Activated CD8-positive, alpha-beta memory T cell treated with anti-CD3 and anti-CD28 coated beads, Interleukin-2, amount 10 ng/mL, durations not matched to agents 7 days and 5 days (primary cell): ENCODE measurements at regions not wholly inside any gene's neighbourhood (a gene's known extent, or its start where the extent isn't known, plus 50 kb on each side); places are given as distances from the start of the nearest gene placed in this dataset.
A peak's percentile ranks its signal among the peaks of the same experiment; 100 is the strongest.
"Not testable (repeated sequence)": the region's sequence is repeated elsewhere in the genome, so short reads cannot be mapped to it uniquely, and the experiment has no call there.

ENCODE experiments used
- ATAC-seq: fragments of 150-1000 bp; cut with Tn5 transposase; one replicate; pipeline ENCODE4 v1.10.0; 2021; ENCODE audit warnings: moderate library complexity
- CTCF ChIA-PET: fragments of 350-600 bp; sonication (Branson Sonifier 250); formaldehyde crosslinking; loops from one replicate; lab custom pipeline; 2021; ENCODE audit warnings: antibody characterized with exemption; lab: Charles Lee
- DNase-seq: peaks from one replicate; pipeline ENCODE4 v3.0.0-alpha.2; 2020
- H3K27ac Mint-ChIP-seq: one replicate; pipeline ENCODE4 v1.8.0; 2021; ENCODE audit warnings: mild to moderate bottlenecking, mixed read lengths
- H3K27me3 Mint-ChIP-seq: one replicate; pipeline ENCODE4 v1.8.0; 2021; ENCODE audit warnings: mixed read lengths
- H3K36me3 Mint-ChIP-seq: one replicate; pipeline ENCODE4 v1.8.0; 2021; ENCODE audit warnings: mild to moderate bottlenecking, mixed read lengths
- H3K4me1 Mint-ChIP-seq: one replicate; pipeline ENCODE4 v1.8.0; 2021; ENCODE audit warnings: mixed read lengths
- H3K4me3 Mint-ChIP-seq: one replicate; pipeline ENCODE4 v1.8.0; 2021; ENCODE audit warnings: mild to moderate bottlenecking, moderate library complexity, mixed read lengths
- H3K9me3 Mint-ChIP-seq: one replicate; pipeline ENCODE4 v1.8.0; 2022; ENCODE audit warnings: low read depth, mixed read lengths

DNA sequence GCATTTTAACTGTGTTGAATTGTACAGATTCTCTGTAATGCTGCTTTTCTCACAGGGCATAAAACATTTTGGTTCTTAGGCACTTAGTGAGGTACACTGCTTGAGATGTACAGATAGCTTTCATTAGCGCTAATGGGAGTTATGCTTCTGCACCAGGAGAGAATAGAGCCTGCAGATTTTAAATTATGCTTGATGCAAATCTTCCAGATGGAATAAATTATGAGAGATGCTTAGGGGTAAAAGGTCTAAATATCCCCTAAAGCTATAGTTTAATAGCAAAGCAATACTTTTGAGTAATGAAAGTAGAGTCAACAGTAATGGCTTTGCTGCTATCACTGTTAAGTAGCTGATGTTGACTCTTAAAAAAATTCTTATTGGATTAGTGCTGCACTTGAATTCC is 248.9 kb downstream of the S1PR1 start:
- Mint-ChIP-seq H3K36me3 (no peaks in the 10 kb centered on the region), H3K4me3 (no peak overlapping the region), H3K27ac (no peak overlapping the region), H3K27me3 (peaks cover 4% of the 10 kb centered on the region), H3K9me3 (no peaks in the 10 kb centered on the region), H3K4me1 (no peaks in the 10 kb centered on the region)
- no peak for DNase-seq
- ATAC-seq, result no peak
- CTCF ChIA-PET, result interaction anchor here (1.6 kb wide), 1 partner anchor 20 kb away, joined by 4 read pairs; no protein-coding TSS in a partner anchor

DNA sequence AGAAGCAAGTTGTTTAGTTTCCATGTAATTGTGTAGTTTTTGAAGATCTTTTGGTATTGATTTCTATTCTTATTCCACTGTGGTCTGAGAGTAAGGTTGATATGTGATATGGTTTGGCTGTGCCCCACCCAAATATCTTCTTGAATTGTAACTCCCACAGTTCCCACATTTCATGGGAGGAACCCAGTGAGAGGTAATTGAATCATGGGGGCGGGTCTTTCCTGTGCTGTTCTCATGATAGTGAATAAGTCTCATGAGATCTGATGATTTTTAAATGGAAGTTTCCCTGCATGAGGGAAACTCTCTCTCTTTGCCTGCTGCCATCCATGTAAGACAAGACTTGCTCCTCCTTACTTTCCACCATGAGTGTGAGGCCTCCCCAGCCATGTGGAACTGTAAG is 255.3 kb downstream of the S1PR1 start:
- H3K36me3 Mint-ChIP-seq, CTCF ChIA-PET, DNase-seq, H3K27ac Mint-ChIP-seq, ATAC-seq, H3K4me3 Mint-ChIP-seq, H3K4me1 Mint-ChIP-seq, H3K27me3 Mint-ChIP-seq, H3K9me3 Mint-ChIP-seq: not testable (repeated sequence)

DNA sequence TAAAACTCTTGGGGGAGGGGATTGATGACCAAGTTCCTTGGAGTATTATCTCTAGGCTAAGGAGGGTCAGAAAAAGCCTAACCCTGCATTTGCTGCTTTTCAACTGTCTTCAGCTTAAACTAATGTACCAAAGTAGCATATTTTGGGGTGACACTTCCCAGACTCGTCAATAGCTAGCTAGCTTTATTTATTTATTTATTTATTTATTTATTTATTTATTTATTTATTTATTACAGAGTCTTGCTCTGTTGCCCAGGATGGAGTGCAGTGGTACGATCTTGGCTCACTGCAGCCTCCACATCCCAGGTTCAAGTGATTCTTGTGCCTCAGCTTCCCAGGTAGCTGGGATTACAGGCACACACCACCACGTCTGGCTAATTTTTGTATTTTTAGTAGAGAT is 257.1 kb downstream of the S1PR1 start:
- H3K4me1 Mint-ChIP-seq, H3K36me3 Mint-ChIP-seq, H3K27ac Mint-ChIP-seq, DNase-seq, H3K9me3 Mint-ChIP-seq, H3K4me3 Mint-ChIP-seq, ATAC-seq, H3K27me3 Mint-ChIP-seq: not testable (repeated sequence)
- CTCF ChIA-PET, result interaction anchor here (1.1 kb wide), 1 partner anchor 185 kb away, joined by 3 read pairs; no protein-coding TSS in a partner anchor

DNA sequence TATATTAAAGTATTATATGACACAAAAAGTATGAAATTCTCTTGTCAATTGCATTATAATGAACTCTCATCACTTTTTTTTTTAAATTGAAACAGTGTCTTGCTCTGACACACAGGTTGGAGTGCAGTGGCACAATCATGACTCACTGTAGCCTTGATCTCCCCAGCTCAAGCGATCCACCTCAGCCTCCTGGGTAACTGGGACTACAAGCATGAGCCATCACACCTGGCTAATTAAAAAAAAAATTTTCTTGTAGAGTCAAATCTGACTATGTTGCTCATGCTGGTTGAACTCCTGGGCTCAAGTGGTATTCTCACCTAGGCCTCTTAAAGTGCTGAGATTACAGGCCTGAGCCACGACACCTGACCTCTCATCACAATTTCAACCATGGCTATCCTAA is 259.3 kb downstream of the S1PR1 start:
- no peak for DNase-seq

DNA sequence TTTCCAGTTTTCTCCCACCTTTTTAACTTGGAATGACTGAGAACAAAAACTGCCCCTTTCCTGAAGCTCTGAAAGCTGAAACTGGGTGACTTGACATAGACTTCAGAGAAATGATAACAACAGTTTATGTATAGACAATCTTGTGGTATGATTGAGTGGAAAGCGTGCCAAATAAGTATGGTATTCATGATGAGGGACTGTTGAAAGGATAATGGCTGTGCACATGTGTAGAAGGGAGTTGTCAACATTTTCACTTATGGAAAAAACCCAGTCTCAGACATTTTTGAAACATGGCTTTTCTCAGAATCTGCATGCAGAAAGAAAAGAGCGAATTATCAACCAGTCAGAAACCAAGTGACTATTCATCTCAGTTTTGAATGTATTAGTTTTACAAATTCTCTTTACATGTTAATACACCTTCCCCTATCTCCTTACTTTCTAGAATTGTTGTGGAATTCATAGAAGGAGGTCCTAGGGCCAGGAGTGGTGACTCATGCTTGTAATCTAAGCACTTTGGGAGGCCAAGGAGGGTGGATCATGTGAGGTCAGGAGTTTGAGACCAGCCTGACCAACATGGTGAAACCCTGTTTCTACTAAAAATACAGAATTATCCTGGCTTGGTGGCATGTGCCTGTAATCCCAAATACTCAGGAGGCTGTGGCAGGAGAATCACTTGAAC is 261.2 kb downstream of the S1PR1 start:
- H3K4me1 Mint-ChIP-seq, result no peaks in the 10 kb centered on the region
- ATAC-seq (no peak), DNase-seq (no peak)
- H3K36me3 Mint-ChIP-seq, result no peaks in the 10 kb centered on the region
- CTCF ChIA-PET, result no interaction called here
- H3K4me3 Mint-ChIP-seq, result no peak overlapping the region
- no peak overlapping the region for H3K27ac Mint-ChIP-seq
- H3K27me3 Mint-ChIP-seq, result peaks cover 4% of the 10 kb centered on the region
- H3K9me3 Mint-ChIP-seq, result no peaks in the 10 kb centered on the region

More for the DNA sequence above, 259.3 kb downstream of the S1PR1 start:
- Mint-ChIP-seq H3K4me3 (no peak overlapping the region), H3K27ac (no peak overlapping the region), H3K4me1 (no peaks in the 10 kb centered on the region), H3K36me3 (no peaks in the 10 kb centered on the region), H3K9me3 (no peaks in the 10 kb centered on the region), H3K27me3 (peaks cover 9% of the 10 kb centered on the region)
- CTCF ChIA-PET, result no interaction called here
- ATAC-seq, result no peak

DNA sequence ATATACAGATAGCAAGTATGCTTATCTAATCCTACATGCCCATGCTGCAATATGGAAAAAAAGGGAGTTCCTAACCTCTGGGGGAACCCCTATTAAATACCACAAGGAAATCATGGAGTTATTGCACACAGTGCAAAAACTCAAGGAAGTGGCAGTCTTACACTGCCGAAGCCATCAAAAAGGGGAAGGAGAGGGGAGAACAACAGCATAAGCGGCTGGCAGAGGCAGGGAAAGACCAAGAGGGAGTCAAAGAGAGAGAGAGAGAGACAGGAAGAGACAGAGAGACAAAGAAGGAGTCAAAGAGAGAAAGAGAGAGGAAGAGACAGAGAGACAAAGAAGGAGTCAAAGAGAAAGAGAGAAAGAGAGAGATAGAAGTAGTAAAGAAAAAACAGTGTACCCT is 267.3 kb downstream of the S1PR1 start:
- ATAC-seq, H3K9me3 Mint-ChIP-seq, CTCF ChIA-PET, H3K36me3 Mint-ChIP-seq, H3K4me3 Mint-ChIP-seq, H3K27ac Mint-ChIP-seq, H3K27me3 Mint-ChIP-seq, DNase-seq, H3K4me1 Mint-ChIP-seq: not testable (repeated sequence)

DNA sequence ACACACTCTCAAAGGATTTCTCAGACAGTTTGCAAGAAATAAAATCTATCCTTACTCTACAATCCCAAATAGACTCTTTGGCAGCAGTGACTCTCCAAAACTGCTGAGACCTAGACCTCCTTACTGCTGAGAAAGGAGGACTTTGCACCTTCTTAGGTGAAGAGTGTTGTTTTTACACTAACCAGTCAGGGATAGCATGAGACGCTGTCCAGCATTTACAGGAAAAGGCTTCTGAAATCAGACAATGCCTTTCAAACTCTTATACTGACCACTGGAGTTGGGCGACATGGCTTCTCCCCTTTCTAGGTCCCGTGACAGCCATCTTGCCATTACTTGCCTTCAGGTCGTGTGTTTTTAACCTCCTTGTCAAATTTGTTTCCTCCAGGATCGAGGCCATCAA is 268.4 kb downstream of the S1PR1 start:
- not testable (repeated sequence) for H3K27ac Mint-ChIP-seq, H3K4me1 Mint-ChIP-seq, H3K27me3 Mint-ChIP-seq, H3K36me3 Mint-ChIP-seq, ATAC-seq, H3K4me3 Mint-ChIP-seq, DNase-seq, H3K9me3 Mint-ChIP-seq
- CTCF ChIA-PET, result interaction anchor here (1.3 to 1.6 kb wide), 4 partner anchors 20 to 196 kb away, joined by 3 to 5 read pairs (median 4); no protein-coding TSS in a partner anchor

DNA sequence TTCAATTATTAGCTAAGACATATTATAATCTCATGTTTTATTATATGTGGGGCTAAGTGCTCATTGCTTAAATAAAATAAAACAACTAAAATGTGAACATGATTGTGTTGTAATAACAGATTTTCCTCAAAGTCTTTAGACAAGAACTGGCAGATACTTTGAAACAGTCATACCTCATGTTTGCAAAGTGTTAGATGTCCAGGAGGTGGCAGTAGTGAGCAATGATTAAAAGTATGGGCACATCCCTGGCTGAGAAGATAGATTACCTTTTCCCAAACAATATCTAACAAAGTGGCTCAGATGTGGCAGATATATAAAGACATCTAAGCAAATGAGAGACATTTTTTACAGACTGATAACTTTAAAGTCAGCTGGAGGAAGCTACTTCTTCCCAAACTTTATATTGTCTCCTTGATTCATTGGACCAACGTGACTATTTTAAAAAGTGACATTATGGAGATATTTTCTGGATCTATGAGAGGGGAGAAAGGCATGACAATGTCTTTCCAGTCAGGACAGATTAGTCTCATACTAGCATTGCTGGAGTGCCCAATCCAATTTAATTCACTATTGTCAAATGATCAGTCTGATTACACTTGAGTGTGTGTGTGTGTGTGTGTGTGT is 269.8 kb downstream of the S1PR1 start:
- CTCF ChIA-PET, result interaction anchor here (1.2 to 1.6 kb wide), 7 partner anchors 21 to 586 kb away, joined by 3 to 5 read pairs (median 4); no protein-coding TSS in a partner anchor
- H3K27me3 Mint-ChIP-seq, result peaks cover 2% of the 10 kb centered on the region
- no peaks in the 10 kb centered on the region for H3K4me1 Mint-ChIP-seq
- no peak overlapping the region for H3K27ac Mint-ChIP-seq
- no peak for DNase-seq
- no peak overlapping the region for H3K4me3 Mint-ChIP-seq
- H3K36me3 Mint-ChIP-seq, result no peaks in the 10 kb centered on the region
- ATAC-seq, result no peak
- H3K9me3 Mint-ChIP-seq, result no peaks in the 10 kb centered on the region

DNA sequence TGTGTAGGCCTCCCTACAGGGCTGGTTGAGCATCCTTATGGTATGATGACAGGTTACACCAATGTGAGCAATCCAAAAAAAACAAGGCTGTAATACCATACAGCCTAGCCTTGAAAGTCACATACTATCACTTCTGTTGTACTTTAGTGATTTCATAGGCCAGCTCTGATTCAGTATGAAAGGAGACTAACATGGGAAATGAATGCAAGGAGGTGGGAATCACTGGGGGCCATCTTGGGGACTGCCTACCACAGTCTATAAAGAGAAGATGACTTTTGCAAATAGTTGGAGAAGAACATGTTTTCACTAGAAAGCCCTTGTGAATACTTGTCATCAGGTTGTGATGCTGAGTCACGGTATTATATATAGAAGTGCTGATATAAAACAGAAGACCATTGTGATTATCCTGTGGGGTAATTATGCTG is 270.7 kb downstream of the S1PR1 start:
- H3K27ac Mint-ChIP-seq, result no peak overlapping the region
- H3K4me3 Mint-ChIP-seq, result no peak overlapping the region
- H3K4me1 Mint-ChIP-seq, result no peaks in the 10 kb centered on the region
- DNase-seq (no peak), ATAC-seq (no peak)
- peaks cover 2% of the 10 kb centered on the region for H3K27me3 Mint-ChIP-seq
- CTCF ChIA-PET, result interaction anchor here (1.2 kb wide), 1 partner anchor 25 kb away, joined by 5 read pairs; no protein-coding TSS in a partner anchor
- no peaks in the 10 kb centered on the region for H3K36me3 Mint-ChIP-seq
- H3K9me3 Mint-ChIP-seq, result no peaks in the 10 kb centered on the region

DNA sequence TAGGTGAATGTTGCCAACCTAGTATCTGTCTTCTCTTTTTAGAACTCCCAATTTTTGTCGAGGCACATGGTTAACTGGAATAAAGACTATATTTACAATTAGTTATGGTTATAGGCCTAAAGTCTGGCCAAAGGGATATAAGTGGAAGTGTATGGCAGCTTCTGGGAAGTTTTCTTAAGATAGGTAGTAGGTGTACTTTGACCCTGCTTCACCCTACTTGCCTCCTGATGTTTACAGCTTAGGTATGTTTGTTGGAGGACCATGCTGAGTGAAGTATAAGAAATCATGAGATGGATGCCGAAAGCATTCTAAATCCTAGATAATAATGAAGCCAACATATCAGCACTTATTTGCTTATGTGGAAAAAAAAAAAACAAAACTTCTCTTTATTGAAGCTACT is 272.1 kb downstream of the S1PR1 start:
- no peak overlapping the region for H3K4me3 Mint-ChIP-seq
- CTCF ChIA-PET, result no interaction called here
- H3K27ac Mint-ChIP-seq, result no peak overlapping the region
- no peak for ATAC-seq
- no peaks in the 10 kb centered on the region for H3K36me3 Mint-ChIP-seq
- H3K27me3 Mint-ChIP-seq, result peaks cover 2% of the 10 kb centered on the region
- H3K4me1 Mint-ChIP-seq, result no peaks in the 10 kb centered on the region
- no peak for DNase-seq
- H3K9me3 Mint-ChIP-seq, result no peaks in the 10 kb centered on the region

DNA sequence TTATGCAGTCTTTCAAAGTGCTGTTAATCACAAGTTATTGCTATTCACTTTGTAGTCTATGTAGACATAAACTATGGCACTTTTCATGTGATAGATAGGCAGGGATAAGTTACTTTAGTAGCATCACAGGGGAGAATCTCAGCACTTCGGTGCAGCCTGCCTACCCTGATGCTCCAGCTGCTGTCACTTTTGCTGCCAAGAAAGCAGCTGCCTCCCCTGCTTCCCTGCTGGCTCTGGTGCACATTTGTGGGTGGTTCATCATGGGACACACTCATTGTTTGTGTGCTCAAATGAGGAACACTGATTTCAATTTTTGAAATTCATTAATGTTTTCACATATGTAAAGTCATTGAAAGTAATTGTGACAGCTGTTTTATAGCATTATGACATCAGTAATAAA is 272.6 kb downstream of the S1PR1 start:
- no peaks in the 10 kb centered on the region for H3K9me3 Mint-ChIP-seq
- no peaks in the 10 kb centered on the region for H3K36me3 Mint-ChIP-seq
- no peak overlapping the region for H3K27ac Mint-ChIP-seq
- peaks cover 2% of the 10 kb centered on the region for H3K27me3 Mint-ChIP-seq
- ATAC-seq (no peak), DNase-seq (no peak)
- CTCF ChIA-PET, result no interaction called here
- no peaks in the 10 kb centered on the region for H3K4me1 Mint-ChIP-seq
- H3K4me3 Mint-ChIP-seq, result no peak overlapping the region

DNA sequence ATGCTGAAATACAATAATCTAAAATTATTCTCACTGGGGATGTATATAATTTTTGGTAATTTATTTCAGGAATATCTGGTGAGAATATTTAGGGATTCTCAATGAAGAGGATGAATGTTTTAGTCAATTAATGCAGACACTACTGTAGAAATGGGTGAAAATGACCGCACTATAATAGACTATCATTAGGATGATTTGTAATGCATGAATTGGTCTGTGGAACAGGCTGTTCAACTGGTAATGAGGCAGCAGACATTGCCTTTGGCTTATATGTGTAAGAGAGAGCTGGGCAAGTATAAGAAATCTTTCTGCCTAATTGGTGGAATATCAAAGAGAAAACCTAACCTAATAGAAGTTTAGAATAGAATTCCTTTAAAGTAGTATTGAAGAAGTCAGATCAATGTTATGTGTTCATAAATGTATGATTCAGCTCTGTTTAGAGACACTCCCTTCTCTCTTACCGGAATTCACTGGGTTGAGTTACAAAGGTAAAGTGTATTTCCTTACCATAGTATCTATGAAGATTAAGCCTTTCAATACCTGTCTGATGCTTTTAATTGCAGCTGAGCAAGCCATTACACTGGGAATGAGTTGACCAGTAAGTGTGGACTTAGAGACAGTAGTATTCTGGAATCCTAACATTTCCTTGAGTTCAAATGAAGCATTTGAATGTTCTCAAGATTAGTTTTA is 274.5 kb downstream of the S1PR1 start:
- Mint-ChIP-seq H3K27ac (no peak overlapping the region), H3K36me3 (no peaks in the 10 kb centered on the region)

DNA sequence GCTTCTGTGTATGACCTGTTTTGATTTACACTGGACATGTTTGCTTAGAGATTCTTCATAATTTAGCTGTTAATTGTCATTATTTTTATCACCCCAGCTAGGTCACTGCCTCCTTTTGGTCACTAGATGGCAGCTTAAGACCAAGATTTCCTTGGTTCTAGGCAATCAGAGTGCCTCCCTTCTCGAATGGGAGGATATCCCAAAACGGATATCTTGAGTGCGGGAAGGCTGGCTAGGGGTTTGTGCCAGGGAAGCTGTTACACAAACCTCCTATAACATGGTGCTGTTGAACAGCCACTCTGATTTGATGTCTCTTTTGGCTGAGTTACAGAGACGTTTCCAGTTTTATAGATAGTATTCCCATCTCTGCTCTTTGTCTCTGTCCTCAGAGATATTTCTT is 283.5 kb downstream of the S1PR1 start:
- H3K27me3 Mint-ChIP-seq, result peaks cover 11% of the 10 kb centered on the region
- H3K27ac Mint-ChIP-seq, result no peak overlapping the region
- ATAC-seq (peak; percentile 47), DNase-seq (no peak)
- H3K9me3 Mint-ChIP-seq, result peaks cover 3% of the 10 kb centered on the region
- no peaks in the 10 kb centered on the region for H3K36me3 Mint-ChIP-seq
- H3K4me3 Mint-ChIP-seq, result no peak overlapping the region
- CTCF ChIA-PET, result interaction anchor here (1.1 to 2.1 kb wide), 2 partner anchors 14 to 98 kb away, joined by 4 to 6 read pairs; no protein-coding TSS in a partner anchor
- peaks cover 5% of the 10 kb centered on the region for H3K4me1 Mint-ChIP-seq

More for the DNA sequence above, 274.5 kb downstream of the S1PR1 start:
- CTCF ChIA-PET, result no interaction called here
- ATAC-seq, result no peak
- Mint-ChIP-seq H3K9me3 (no peaks in the 10 kb centered on the region), H3K4me3 (no peak overlapping the region), H3K27me3 (peaks cover 2% of the 10 kb centered on the region), H3K4me1 (no peaks in the 10 kb centered on the region)
- DNase-seq, result no peak
